Activated naive CD8-positive, alpha-beta T cell treated with anti-CD3 and anti-CD28 coated beads, Interleukin-2, amount 50 U/mL, for 16 hours (primary cell): ENCODE measurements at regions not wholly inside any gene's neighbourhood (a gene's known extent, or its start where the extent isn't known, plus 50 kb on each side); places are given as distances from the start of the nearest gene placed in this dataset.

Experiments
- DNase-seq: peaks from one replicate; pipeline ENCODE4 v3.0.0-alpha.2; 2020; ENCODE audit warnings: low read depth, low spot score

- no peak for DNase-seq
Measured at GRCh38 chr1:207971331-207972219, 60.6 kb upstream of the CD34 start.

GRCh38 chr1:207970329-207971233 lies 59.7 kb upstream of the CD34 start:
- DNase-seq, result no peak

GRCh38 chr1:207969528-207969927 lies 58.6 kb upstream of the CD34 start:
- no peak for DNase-seq

- no peak for DNase-seq
Measured at GRCh38 chr1:207968521-207969009, 57.6 kb upstream of the CD34 start.

- DNase-seq, result no peak
Measured at GRCh38 chr1:207967703-207968102, 56.8 kb upstream of the CD34 start.

- no peak for DNase-seq
Measured at GRCh38 chr1:207966521-207966920, 55.6 kb upstream of the CD34 start.

GRCh38 chr1:207965392-207966387 lies 54.8 kb upstream of the CD34 start:
- DNase-seq, result no peak

- no peak for DNase-seq
Measured at GRCh38 chr1:207964195-207964966, 53.5 kb upstream of the CD34 start.

GRCh38 chr1:207963427-207964194 lies 52.7 kb upstream of the CD34 start:
- peak; percentile 62 for DNase-seq

- DNase-seq, result no peak
Measured at GRCh38 chr1:207962716-207963426, 51.9 kb upstream of the CD34 start.
